AG08395 (cell line): ENCODE measurements at regions not wholly inside any gene's neighbourhood (a gene's known extent, or its start where the extent isn't known, plus 50 kb on each side); places are given as distances from the start of the nearest gene placed in this dataset.

Experiments used
- DNase-seq: peaks from one replicate; pipeline ENCODE4 v3.0.0; 2012; ENCODE audit warnings: mixed read lengths, low spot score

DNA sequence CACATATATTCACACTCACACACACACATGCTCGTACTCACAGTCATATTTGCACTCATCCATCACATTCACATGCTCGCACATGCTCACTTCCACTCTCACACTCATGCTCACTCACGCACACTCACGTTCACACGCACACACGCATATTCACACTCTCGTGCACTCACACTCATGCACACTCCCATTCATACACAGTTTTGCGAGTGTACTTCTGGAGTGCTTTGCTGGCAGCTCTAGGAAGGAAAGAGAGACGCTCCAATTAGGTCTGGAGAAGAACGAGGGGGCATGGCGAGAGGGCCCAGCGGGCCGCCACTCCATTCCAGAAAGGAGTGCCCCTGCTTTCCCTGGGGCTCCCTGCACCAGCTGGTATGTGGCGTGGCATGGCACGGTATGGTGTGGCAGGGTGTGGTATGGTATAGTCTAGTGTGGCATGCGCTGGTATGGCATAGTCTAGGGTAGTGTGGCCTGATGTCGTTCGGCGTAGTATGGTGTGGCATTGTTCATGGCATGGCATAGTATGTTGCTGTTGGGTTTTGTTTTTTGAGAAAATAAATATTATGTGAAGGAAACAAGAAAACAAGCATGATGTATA is 216.8 kb upstream of the CDYL start:
- DNase-seq = no peak

DNA sequence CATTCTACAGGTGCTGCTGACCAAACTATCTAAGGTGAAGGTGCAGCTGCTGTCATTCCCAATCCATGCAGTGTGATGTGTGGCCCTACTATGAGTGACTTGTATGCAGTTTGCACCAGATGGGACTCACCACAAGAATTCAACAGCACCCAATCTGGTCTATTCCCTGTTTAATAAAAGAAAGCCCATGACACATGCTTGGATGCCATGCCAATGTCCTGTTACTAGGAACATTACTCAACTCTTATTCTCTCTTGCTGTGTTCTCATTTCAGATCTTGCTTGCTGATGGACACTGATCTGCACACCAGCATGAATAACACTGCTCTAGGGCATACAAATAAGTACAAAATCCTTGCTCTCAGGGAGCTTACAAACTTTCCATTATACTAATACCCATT is 221.6 kb upstream of the CDYL start:
- DNase-seq = no peak

DNA sequence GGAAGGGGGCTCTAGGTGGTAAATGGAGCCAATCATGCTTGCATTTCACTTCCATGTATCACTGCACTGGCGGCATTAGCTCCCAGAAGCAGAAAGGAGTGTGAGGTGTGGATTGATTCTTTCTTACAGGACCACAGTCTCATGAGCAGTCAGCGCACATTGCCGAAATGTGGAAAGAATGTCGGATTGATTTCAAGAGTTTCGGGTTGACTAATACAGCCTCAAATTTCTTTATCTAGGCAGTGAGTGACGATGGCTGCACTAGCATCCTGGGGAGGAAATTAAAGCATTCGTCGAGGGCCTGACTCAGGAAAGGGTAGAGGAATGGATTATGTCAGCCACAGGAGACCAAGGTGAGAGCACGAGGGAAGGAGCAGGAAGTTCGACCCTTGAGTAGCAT is 222.8 kb upstream of the CDYL start:
- no peak for DNase-seq

DNA sequence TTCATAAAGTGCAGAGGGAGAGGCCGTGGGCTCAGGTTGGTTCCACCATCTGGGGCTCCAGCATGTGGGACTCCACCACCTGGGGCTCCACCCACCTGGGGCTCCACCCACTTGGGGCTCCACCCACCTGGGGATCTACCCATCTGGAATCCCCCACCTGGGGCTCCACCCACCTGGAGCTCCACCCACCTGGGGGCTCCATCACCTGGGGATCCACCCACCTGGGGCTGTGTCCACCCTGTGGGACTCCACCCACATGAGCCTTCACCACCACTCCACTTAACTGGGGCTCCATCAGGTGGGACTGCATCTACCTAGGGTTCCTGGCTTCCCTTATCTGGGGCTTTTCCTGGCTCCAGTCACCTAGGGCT is 226.0 kb upstream of the CDYL start:
- DNase-seq = no peak

DNA sequence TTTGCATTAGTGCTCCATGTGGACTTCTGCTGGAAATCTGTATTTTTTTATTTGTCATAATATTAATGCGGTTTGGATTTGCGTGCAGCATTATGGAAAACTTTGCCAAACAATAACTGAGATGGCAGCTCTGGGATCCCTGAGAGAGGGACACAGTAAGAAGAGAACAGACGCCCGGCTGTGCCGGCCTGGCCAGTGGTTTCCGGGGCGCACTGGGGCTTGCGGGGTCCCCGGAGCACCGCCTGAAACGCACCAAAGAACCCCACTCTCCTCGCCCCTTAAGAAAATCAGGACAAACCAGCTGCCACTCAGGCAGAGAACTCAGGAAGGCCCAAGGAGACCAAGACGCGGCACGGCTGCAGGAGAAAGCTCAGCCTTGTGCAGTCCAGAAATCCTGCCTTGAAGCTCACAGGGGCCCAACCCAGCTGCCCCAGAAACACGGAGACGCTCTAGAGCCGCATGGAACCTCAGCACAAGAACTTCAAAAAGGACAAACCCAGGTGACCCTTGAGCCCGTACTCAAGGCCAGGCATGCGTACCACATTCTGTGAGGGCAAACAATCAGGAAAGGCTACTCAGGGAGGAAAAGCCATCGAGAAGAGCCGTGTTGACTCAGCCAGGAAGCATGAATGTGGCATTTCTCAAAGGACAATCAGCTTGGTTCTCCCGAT is 226.5 kb upstream of the CDYL start:
- no peak for DNase-seq

DNA sequence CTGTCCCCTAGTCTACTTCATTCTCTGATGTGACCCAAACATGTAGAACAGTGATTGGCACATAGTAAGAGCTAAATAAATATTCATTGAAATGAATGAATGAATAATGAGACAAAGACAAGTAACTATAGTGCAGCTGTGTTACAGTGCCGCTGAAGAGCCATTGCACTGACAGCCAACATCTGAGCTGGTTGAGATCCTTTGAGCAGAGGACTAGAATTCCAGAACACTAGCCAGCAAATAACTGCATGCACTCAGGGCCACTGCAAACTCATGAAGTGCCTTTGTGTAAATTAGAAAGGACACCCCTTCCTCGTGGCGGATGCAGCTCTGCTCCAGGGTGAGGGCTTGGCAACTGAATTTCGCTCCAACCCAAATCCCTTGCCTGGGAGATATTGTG is 230.3 kb upstream of the CDYL start:
- DNase-seq = no peak

DNA sequence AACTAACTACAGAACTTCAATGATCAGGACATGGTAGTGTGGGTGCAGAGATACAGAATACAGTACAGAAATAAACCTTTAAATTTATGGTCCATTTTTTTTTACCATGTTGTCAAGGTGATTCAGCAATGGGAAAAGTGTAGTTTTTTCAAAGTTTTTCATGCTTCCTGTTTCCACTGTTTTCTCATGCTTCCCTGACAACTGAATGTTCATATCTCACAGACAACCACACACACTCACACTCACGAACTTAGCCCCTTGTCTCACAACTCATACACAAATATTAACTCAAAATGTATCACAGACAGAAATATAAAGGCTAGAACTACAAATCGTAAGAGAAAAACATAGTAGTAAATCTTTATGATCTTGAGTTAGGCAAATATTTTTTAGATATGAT is 232.6 kb upstream of the CDYL start:
- no peak for DNase-seq

DNA sequence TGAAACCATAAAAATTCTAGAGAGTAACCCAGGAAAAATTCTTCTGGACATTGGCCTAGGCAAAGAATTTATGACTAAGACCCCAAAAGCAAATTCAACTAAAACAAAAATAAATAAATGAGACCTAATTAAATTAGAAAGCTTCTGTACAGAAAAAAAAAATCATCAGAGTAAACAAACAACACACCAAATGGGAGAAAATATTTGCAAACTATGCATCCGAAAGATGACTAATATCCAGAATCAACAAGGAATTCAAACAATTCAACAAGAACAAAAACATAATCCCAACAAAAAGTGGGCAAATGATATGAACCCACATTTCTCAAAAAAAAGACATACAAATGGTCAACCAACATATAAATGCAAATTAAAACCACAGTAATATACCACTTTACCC is 242.6 kb upstream of the CDYL start:
- no peak for DNase-seq

DNA sequence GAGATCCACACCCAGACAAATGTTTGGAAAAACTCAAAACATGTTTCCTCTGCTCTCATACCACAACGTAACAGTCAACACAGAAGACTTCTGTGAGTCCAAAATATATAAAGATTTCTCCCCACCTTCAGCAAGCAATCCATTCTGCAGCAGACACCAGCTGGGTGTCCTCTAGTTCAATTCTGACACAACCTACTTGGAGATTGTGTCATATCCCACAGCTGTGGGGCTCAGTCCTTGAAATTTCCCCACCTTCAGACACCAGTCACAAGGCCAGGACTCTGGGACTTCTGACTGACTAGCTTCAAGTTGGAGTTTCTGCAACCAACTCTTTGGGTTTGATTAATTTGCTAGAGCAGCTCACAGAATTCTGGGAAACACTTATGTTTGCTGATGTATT is 244.8 kb upstream of the CDYL start:
- DNase-seq = no peak

DNA sequence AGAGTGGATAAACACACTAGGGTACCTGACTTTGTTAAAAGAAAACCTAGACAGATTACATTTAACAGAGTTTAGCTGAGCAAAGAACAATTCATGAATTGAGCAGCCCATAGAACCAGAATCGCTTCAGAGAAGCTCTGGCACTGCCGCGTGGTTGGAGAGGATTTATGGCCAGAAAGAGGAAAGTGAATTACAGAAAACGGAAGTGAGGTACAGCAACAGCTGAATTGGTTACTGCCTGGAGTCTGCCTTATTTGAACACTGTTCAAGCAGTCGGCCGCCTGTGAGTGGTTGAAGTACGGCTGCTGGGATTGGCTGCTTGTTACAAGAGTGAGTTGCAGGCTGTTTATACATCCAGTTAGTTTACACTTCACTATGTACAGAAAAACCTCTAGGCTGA is 253.8 kb upstream of the CDYL start:
- no peak for DNase-seq

DNA sequence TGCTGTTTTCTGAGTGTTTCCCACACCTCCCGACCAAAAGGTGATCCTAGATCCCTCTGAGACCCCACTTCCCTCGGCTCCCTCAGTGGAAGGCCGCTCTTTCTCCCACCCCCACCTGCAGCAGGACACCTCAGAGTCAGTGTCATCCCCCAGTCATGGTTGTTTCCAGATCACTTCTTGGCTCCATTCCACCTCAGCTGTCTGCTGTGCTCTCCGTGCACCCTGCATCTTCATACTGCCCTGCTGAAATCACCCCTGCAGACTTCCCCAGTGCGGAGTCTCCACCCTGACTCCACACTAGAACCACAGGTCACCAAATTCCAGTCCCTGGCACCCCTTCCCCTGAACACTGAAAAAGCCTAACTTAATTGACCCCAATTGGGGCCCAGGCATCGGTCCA is 255.1 kb upstream of the CDYL start:
- DNase-seq = no peak

DNA sequence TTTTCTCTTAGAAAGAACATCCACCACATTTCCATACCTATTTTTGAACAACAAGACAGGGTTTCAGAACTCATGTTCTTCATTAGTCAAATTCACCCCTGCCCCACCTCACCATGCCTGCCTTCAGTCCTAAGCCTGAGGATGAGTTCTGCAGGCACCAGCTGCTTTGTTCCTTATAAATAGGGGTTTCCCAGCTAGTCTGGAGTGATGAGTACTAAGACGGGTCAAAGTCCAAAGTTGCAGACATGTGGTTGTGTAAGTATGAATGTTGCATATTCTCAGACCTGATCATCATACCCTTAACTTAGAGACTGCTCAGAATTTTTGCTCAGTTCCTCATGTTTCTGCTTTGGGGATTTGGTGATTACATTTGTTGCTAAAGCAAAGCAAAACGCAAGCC is 257.7 kb upstream of the CDYL start:
- DNase-seq = peak; percentile 22

DNA sequence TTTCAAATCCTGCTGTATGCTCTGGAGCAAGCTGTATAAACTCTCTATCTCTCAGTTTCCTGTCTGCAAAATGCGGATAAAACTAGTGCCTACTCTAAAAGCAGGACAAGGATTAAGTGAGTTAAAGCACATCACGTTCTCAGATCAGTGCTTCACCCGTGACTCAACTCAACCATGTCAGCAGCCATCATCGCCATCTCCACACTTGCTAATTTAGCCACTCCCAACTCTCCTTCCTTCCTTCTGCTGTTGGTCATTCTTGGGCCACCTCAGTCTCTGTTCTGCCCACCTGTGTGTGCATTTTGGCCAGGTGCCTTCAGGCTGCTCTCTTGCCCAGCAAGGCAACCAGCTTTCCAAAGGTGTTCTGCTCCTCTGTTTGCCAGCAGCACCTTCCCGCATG is 260.0 kb upstream of the CDYL start:
- DNase-seq = no peak

DNA sequence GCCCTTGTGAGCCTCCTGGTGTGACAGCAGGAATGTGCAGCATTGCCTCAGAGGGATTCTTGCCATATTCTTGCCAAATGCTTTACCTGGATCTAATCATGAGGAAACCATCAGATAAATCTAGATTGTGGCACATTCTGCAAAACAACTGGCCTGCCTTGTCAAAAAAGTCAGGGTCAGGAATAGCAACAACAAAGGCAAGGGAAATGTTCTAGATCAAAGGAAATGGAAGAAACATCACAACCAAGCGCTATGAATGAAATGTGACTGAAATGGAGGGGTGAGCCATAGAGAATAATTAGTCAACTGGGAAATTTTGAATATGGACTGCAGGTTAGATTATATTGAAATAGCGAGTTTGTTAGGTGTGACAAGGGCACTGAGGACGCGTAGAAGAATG is 262.6 kb upstream of the CDYL start:
- no peak for DNase-seq

DNA sequence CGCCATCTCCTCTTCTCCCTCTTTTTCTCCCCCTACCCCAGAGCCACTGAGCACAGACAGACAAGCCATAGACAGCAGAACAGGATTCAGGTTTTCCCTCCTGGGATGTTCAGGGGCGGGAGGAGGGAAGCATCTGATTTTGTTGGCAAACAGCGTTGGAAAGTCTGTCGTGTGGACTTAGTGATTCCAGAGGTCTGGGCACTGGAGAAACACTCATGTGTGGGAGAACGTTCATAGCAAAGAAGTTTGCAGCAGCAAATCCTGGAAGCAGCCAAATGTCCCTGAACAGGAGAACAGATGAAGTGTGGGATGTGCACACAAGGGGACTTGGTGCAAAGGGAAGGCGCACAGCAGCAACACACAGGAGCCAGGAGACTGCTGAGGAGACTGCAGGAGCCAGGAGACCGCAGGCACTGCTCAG is 264.1 kb upstream of the CDYL start:
- DNase-seq = no peak

DNA sequence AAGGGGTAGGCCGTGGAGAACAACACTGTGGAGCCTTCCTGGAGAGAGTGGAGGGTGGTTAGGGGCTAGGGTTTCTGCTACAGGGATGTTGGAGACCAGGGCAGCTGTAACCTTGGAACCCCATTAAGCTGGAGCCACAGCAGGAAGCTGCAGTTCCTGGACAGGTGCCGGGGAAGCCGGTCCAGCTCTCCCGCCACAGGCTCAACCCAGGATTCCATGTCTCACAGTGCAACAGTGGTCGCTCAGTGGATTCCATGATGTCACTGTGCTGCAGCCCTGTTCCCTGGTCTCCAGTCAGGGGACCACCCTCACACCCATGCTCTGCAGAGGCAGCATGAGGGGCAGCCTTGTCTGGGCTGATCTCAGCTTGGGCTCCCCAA is 264.6 kb upstream of the CDYL start:
- DNase-seq = no peak

DNA sequence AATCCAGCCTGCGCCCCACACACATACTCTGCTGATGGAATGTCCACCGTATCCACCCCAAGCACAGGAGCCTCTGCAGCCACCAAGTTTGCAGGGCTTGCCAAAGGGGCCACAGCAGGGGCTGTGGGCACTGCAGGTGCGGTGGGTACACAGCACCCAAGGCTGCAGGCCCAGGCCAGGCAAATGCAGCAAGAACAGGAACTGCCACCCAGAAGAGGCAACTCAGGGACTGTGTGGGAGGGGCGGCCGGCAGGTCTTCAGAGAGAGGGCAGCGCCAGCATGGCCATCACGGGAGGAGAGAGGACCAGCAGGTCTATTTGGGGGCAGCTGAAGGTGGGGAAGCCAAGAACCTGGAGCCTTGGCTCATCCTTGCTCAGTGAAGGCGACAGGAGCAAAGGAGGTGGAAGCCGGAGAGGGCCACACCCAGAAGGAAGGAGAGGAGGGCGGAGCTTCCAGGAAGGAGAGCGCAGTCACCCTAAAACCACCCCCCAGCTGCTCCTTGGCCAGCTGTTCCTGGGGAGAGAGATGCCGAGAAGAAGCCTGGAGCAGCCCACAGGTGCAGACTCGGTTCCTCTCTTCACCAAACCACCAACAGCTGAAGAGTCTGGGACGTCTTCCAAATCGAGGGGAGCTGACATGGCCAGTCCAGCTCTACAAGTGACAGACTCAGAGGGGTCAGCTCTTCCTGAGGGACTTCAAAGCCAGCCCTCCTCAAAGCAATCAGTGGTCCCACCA is 265.1 kb upstream of the CDYL start:
- no peak for DNase-seq

DNA sequence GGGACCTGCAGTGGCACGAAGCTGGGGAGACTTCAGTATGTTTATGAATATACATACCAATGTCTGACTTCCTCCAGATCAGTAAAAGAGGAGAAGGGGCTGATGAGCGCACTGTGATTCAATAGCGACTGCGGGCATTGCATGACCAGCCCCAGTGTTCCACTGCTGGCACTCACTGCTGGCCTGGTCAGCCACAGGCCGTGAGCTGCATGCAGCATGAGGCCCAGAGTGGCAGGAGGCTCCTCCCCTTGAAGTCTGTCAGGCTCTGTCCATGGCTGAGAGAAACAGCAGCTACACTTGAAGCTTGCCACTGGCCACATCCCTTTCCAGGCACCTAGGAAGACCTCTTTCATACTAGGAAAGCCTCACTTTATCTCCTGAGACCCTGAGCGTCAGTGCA is 265.9 kb upstream of the CDYL start:
- no peak for DNase-seq

DNA sequence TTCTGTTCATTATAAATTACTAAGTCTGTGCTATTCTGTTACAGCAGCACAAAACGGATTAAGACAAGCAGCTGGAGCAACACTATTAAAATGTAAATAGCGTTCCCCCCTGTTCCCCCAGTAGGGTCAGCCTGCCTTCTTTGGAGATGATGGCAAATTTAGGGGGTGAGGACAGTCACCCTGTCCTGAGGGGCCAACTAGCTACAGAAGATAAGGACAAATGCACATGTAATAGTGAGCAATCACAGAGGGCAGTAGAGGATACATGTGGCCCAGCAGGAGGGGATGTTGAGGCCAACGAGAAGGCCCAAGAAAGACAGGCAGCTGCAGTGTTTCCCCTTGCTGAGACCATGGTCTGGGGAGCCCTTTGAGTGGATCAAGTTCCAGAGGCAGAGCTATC is 266.7 kb upstream of the CDYL start:
- no peak for DNase-seq

DNA sequence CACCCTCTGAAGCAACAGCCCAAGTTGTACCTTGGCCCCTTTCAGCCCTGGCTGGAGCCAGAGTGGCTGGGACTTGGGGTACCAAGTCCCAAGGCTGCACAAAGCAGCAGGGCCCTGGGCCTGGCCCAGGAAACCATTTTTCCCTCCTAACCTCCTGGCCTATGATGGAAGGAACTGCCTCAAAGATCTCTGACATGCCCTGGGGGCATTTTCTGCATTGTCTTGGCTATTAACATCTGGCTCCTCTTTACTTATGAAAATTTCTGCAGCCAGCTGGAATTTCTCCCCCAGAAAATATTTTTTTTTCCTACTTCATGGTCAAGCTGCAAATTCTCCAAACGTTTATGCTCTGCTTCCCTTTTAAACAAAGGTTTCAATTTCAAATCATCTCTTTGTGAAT is 269.4 kb upstream of the CDYL start:
- no peak for DNase-seq

DNA sequence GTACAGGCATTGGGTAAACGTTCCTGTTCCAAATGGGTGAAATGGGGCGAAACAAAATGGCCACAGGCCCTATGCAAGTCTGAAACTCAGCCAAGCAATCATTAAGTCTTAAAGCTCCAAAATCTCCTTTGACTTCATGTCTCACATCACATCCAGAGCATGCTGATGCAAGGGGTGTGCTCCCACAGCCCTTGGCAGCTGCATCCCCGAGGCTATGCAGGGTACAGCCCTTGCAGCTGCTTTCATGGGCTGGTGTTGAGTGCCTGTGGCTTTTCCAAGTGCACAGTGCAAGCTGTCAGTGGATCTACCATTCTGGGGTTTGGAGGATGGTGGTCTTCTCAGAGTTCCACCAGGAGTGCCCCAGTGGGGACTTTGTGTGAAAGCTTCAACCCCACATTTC is 270.0 kb upstream of the CDYL start:
- DNase-seq = no peak

DNA sequence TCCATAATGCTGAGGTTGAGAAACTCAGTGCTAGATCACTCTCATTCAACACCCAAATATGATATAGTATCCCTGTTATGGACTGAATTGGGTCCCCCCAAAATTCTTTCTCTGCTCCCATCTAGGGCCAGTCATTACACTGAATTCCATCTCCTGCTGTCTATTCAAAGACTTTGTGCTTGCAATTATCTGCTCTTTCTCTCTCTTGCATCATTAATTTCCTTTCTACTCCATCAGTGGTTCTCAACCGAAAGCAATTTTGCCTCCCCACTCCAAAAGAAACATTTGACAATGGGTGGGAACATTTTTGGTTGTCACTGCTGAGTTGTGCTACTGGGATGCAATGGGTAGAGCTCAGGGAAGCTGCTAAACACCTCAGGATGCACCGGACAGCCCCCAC is 271.5 kb upstream of the CDYL start:
- DNase-seq = no peak

DNA sequence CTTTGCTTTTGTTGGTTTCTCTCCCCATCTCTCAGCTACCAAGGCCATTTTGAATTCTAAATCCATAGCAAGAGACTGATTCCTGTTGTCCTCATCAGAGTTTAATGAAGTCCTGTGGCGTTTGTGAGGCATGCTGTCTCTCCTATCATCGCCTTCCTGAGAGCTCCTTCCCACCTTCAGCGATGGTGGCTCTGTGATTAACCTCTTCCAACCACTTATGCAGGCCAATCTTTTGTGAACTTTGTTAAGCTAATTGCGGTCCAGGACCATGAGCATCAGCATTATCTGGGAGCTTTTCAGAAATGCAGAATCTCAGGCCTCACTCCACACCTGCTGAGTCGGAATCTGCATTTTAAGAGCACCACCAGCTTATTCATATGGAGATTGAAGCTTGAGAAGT is 272.5 kb upstream of the CDYL start:
- DNase-seq = no peak

DNA sequence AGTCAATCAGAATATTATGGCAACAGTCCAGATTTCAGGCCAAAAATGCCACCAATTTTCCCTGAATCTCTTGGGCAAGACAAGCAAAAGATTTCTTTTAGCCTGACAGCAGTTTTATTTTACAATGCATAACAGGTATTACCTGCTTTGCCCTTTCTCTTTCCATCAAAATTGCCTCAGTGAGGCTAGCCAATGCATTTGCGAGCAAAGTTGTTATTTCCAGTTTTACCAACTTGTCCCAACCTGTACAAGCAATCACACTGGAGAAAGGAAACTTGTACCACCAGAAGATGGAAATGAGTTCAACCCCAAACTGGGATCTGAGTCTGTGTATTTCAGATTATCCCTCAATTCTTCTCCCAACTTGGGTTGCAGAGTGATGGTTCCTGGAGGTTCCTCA is 279.9 kb upstream of the CDYL start:
- DNase-seq = no peak
